Mesothelial cell of epicardium (in vitro differentiated cells): ENCODE measurements at regions not wholly inside any gene's neighbourhood (a gene's known extent, or its start where the extent isn't known, plus 50 kb on each side); places are given as distances from the start of the nearest gene placed in this dataset.
"Not testable (repeated sequence)": the region's sequence is repeated elsewhere in the genome, so short reads cannot be mapped to it uniquely, and the experiment has no call there.

Source experiments
- DNase-seq, 2 experiments: peaks; one replicate each; pipeline ENCODE4 v3.0.0; 2021; ENCODE audit warnings: low spot score in 2 of 2; ENCODE audit not compliant: unreplicated experiment in 2 of 2
- H3K27ac Mint-ChIP-seq: 2 replicates; pipeline ENCODE4 v1.8.0; 2021; ENCODE audit warnings: mixed read lengths
- H3K27me3 Mint-ChIP-seq: 2 replicates; pipeline ENCODE4 v1.8.0; 2021; ENCODE audit warnings: low read depth, mixed read lengths
- H3K36me3 Mint-ChIP-seq: 2 replicates; pipeline ENCODE4 v1.8.0; 2021; ENCODE audit warnings: mixed read lengths
- H3K4me1 Mint-ChIP-seq: 2 replicates; pipeline ENCODE4 v1.8.0; 2021; ENCODE audit warnings: mixed read lengths
- H3K4me3 Mint-ChIP-seq: 2 replicates; pipeline ENCODE4 v1.8.0; 2021; ENCODE audit warnings: mild to moderate bottlenecking, moderate library complexity, mixed read lengths
- H3K9me3 Mint-ChIP-seq: 2 replicates; pipeline ENCODE4 v1.8.0; 2021; ENCODE audit warnings: mixed read lengths
- CTCF ChIP-seq: fragments of 200-600 bp; sonication (generic); IDR thresholded peaks from one replicate; pipeline ENCODE4 v1.5.0; 2021; ENCODE audit warnings: antibody characterized with exemption; ENCODE audit not compliant: unreplicated experiment

GRCh38 chr4:159024828-159025227, 78.1 kb upstream of the RAPGEF2 start:
- Mint-ChIP-seq H3K27me3 (no peaks in the 10 kb centered on the region), H3K4me1 (peaks cover 5% of the 10 kb centered on the region), H3K27ac (no peak overlapping the region), H3K4me3 (no peak overlapping the region), H3K9me3 (no peaks in the 10 kb centered on the region), H3K36me3 (no peaks in the 10 kb centered on the region)
- DNase-seq: no peak
- no peak for TF ChIP-seq CTCF

GRCh38 chr4:159026329-159026728, 76.5 kb upstream of the RAPGEF2 start:
- H3K36me3 Mint-ChIP-seq: no peaks in the 10 kb centered on the region
- DNase-seq: no peak
- H3K27me3 Mint-ChIP-seq: no peaks in the 10 kb centered on the region
- H3K4me3 Mint-ChIP-seq: no peak overlapping the region
- peaks cover 5% of the 10 kb centered on the region for H3K4me1 Mint-ChIP-seq
- H3K27ac Mint-ChIP-seq: no peak overlapping the region
- no peaks in the 10 kb centered on the region for H3K9me3 Mint-ChIP-seq
- no peak for TF ChIP-seq CTCF

- no peak overlapping the region for H3K27ac Mint-ChIP-seq
- TF ChIP-seq CTCF: no peak
- no peak for DNase-seq
- no peaks in the 10 kb centered on the region for H3K36me3 Mint-ChIP-seq
- no peaks in the 10 kb centered on the region for H3K27me3 Mint-ChIP-seq
- H3K4me3 Mint-ChIP-seq: no peak overlapping the region
- H3K4me1 Mint-ChIP-seq: no peaks in the 10 kb centered on the region
- H3K9me3 Mint-ChIP-seq: no peaks in the 10 kb centered on the region
Observed at GRCh38 chr4:159027535-159027934, 75.3 kb upstream of the RAPGEF2 start.

- Mint-ChIP-seq H3K9me3 (no peaks in the 10 kb centered on the region), H3K27me3 (no peaks in the 10 kb centered on the region), H3K4me1 (no peaks in the 10 kb centered on the region), H3K27ac (no peak overlapping the region), H3K4me3 (no peak overlapping the region), H3K36me3 (no peaks in the 10 kb centered on the region)
- no peak for TF ChIP-seq CTCF
- DNase-seq: no peak
Observed at GRCh38 chr4:159029481-159029880, 73.4 kb upstream of the RAPGEF2 start.

- not testable (repeated sequence) for H3K27me3 Mint-ChIP-seq, H3K36me3 Mint-ChIP-seq, H3K9me3 Mint-ChIP-seq, H3K4me1 Mint-ChIP-seq, H3K4me3 Mint-ChIP-seq, H3K27ac Mint-ChIP-seq, DNase-seq
Observed at GRCh38 chr4:159030297-159030696, 72.6 kb upstream of the RAPGEF2 start.

- Mint-ChIP-seq H3K27ac (no peak overlapping the region), H3K9me3 (no peaks in the 10 kb centered on the region), H3K36me3 (no peaks in the 10 kb centered on the region), H3K4me3 (no peak overlapping the region), H3K4me1 (peaks cover 8% of the 10 kb centered on the region), H3K27me3 (peaks cover 3% of the 10 kb centered on the region)
- no peak for TF ChIP-seq CTCF
- no peak for DNase-seq
Observed at GRCh38 chr4:159035570-159035969, 67.3 kb upstream of the RAPGEF2 start.
